ENCODE measurements at regions not wholly inside any gene's neighbourhood (a gene's known extent, or its start where the extent isn't known, plus 50 kb on each side); places are given as distances from the start of the nearest gene placed in this dataset.

DNA sequence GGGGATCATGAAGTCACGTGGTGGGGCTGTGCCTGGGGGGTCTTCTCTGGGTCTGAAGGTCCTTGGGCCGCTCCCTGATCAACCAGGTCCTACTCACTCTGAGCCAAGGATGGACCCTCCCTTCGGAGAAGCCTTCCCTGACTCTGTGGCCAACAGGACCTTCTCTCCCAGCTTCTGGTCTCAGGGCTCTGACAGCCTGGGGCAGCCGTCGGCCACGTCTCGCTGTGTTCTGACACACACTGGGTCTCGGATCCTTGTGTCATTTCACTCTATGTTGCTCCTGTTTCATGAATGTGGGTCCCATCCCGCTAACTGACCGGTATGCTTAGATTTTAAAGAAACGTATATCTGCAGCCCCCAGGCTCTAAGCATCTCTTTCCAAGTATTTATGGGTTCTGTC lies 256.1 kb downstream of the ENGASE start:
- H3K9me3 ChIP-seq (ENCODE audit: insufficient read depth, low read depth, low read length) = no peaks in the 10 kb centered on the region
- no peak overlapping the region for H2AFZ ChIP-seq (ENCODE audit: low read length)
- H3K36me3 ChIP-seq (ENCODE audit: insufficient read depth, low read length) = no peaks in the 10 kb centered on the region
- H3K4me2 ChIP-seq (ENCODE audit: low read depth, low read length, poor library complexity, severe bottlenecking) = no peak overlapping the region
- H3K27me3 ChIP-seq (ENCODE audit: insufficient read depth, low read length, poor library complexity, severe bottlenecking) = no peaks in the 10 kb centered on the region
- H3K4me1 ChIP-seq (ENCODE audit: insufficient read depth, low read length, poor library complexity, severe bottlenecking) = no peaks in the 10 kb centered on the region
- no peak overlapping the region for H3K9ac ChIP-seq (ENCODE audit: low read depth, low read length, poor library complexity, severe bottlenecking)
- H3F3A ChIP-seq (ENCODE audit: low read depth) = no peaks in the 10 kb centered on the region
- TF ChIP-seq EZH2phosphoT487 (IDR thresholded peaks at IDR 0.05; ENCODE audit: borderline replicate concordance) = no peak
- TF ChIP-seq, protein P1, sequence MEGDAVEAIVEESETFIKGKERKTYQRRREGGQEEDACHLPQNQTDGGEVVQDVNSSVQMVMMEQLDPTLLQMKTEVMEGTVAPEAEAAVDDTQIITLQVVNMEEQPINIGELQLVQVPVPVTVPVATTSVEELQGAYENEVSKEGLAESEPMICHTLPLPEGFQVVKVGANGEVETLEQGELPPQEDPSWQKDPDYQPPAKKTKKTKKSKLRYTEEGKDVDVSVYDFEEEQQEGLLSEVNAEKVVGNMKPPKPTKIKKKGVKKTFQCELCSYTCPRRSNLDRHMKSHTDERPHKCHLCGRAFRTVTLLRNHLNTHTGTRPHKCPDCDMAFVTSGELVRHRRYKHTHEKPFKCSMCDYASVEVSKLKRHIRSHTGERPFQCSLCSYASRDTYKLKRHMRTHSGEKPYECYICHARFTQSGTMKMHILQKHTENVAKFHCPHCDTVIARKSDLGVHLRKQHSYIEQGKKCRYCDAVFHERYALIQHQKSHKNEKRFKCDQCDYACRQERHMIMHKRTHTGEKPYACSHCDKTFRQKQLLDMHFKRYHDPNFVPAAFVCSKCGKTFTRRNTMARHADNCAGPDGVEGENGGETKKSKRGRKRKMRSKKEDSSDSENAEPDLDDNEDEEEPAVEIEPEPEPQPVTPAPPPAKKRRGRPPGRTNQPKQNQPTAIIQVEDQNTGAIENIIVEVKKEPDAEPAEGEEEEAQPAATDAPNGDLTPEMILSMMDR (conservative IDR thresholded peaks at IDR 0.05; ENCODE audit: low read length) = no peak
- H3K4me3 ChIP-seq (ENCODE audit: low read length, poor library complexity, severe bottlenecking) = no peak overlapping the region
- no peaks in the 10 kb centered on the region for H4K20me1 ChIP-seq (ENCODE audit: insufficient read depth, low read length, poor library complexity, severe bottlenecking)
- H3K79me2 ChIP-seq (ENCODE audit: insufficient read depth, low read length) = no peaks in the 10 kb centered on the region
- no peaks in the 10 kb centered on the region for H3K9me2 ChIP-seq (replicated peaks; ENCODE audit: low read depth, low read length)

DNA sequence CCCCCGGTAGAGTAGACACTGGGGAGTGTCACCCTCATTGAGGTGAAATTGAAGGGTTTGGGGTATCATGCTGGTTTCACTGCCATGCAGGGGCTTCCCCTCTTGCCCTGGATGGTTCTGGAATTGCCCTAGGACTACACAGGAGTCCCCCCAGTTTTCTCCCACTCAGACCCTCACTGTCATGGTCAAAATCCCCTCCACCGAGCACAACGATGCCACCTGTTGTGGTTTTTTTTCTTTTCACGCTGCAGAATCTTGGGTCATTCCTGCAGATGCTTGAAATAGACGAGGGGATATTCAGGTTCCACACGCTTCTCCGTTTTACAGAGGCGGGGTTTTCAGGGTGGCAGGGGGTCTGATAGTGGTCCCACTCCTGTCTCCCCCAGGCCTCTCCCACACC lies 255.6 kb downstream of the ENGASE start:
- TF ChIP-seq, protein P1 (conservative IDR thresholded peaks at IDR 0.05; ENCODE audit: low read length) = no peak
- TF ChIP-seq EZH2phosphoT487 (IDR thresholded peaks at IDR 0.05; ENCODE audit: borderline replicate concordance) = no peak
- H4K20me1 ChIP-seq (ENCODE audit: insufficient read depth, low read length, poor library complexity, severe bottlenecking) = no peaks in the 10 kb centered on the region
- no peaks in the 10 kb centered on the region for H3K27me3 ChIP-seq (ENCODE audit: insufficient read depth, low read length, poor library complexity, severe bottlenecking)

DNA sequence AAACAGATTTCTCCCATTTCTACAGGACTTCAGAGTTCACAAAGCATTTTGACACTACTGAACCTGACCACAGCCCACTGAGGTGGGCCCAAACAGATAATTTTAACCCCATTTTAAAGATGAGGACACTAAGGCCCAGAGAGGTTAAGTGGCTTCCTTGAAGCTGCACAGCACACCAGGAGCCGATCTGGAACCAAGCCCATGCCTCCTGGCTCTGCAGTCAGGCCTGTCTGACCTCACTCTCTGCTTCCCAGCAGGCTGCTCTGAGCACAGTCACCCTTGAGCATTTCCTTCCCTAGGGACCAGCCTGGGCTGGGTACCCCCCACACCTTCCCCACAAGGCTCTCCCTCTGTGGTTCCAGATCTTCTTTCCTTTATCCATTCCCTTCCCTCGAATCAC lies 252.2 kb downstream of the ENGASE start:
- H3K27me3 ChIP-seq (ENCODE audit: insufficient read depth, low read length, poor library complexity, severe bottlenecking) = no peaks in the 10 kb centered on the region

More for the DNA sequence above, 255.6 kb downstream of the ENGASE start:
- Histone ChIP-seq H3K9me2 (replicated peaks; ENCODE audit: low read depth, low read length) (no peaks in the 10 kb centered on the region), H3K9me3 (ENCODE audit: insufficient read depth, low read depth, low read length) (no peaks in the 10 kb centered on the region), H3K79me2 (ENCODE audit: insufficient read depth, low read length) (no peaks in the 10 kb centered on the region), H3K4me1 (ENCODE audit: insufficient read depth, low read length, poor library complexity, severe bottlenecking) (no peaks in the 10 kb centered on the region), H3K4me3 (ENCODE audit: low read length, poor library complexity, severe bottlenecking) (no peak overlapping the region), H3K4me2 (ENCODE audit: low read depth, low read length, poor library complexity, severe bottlenecking) (no peak overlapping the region), H3F3A (ENCODE audit: low read depth) (no peaks in the 10 kb centered on the region), H3K36me3 (ENCODE audit: insufficient read depth, low read length) (no peaks in the 10 kb centered on the region), H2AFZ (ENCODE audit: low read length) (no peak overlapping the region), H3K9ac (ENCODE audit: low read depth, low read length, poor library complexity, severe bottlenecking) (no peak overlapping the region)

More for the DNA sequence above, 252.2 kb downstream of the ENGASE start:
- Histone ChIP-seq H3K36me3 (ENCODE audit: insufficient read depth, low read length) (no peaks in the 10 kb centered on the region), H3K9me3 (ENCODE audit: insufficient read depth, low read depth, low read length) (no peaks in the 10 kb centered on the region), H3K4me1 (ENCODE audit: insufficient read depth, low read length, poor library complexity, severe bottlenecking) (no peaks in the 10 kb centered on the region), H2AFZ (ENCODE audit: low read length) (no peak overlapping the region), H3K9ac (ENCODE audit: low read depth, low read length, poor library complexity, severe bottlenecking) (no peak overlapping the region), H3K4me3 (ENCODE audit: low read length, poor library complexity, severe bottlenecking) (no peak overlapping the region), H3F3A (ENCODE audit: low read depth) (no peaks in the 10 kb centered on the region), H4K20me1 (ENCODE audit: insufficient read depth, low read length, poor library complexity, severe bottlenecking) (no peaks in the 10 kb centered on the region), H3K79me2 (ENCODE audit: insufficient read depth, low read length) (no peaks in the 10 kb centered on the region), H3K9me2 (replicated peaks; ENCODE audit: low read depth, low read length) (no peaks in the 10 kb centered on the region), H3K4me2 (ENCODE audit: low read depth, low read length, poor library complexity, severe bottlenecking) (no peak overlapping the region)
- TF ChIP-seq EZH2phosphoT487 (IDR thresholded peaks at IDR 0.05; ENCODE audit: borderline replicate concordance) = no peak
- TF ChIP-seq, protein P1 (conservative IDR thresholded peaks at IDR 0.05; ENCODE audit: low read length) = no peak
